ENCODE measurements at regions not wholly inside any gene's neighbourhood (a gene's known extent, or its start where the extent isn't known, plus 50 kb on each side); places are given as distances from the start of the nearest gene placed in this dataset.

DNA sequence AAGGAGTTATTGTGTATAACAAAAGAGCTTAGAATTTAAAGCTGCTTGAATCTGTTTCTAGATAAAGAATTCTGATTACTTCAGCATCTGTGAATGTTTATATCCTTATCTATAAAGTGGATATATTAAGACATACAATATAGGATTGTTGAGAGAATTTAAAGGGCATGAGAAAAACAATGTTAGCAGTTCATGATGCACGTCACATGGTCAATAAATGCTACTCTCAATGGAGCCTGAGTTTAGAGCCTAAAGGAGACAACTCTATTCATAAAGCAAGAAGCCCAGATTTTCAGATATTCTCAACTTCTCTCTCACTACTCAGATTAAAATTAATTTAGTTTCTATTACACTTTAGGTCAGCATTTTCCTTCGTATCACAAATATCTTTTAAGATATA, 666.7 kb upstream of the CDH18 start:
- Mint-ChIP-seq H3K27me3 (ENCODE audit: insufficient read depth, low read depth) (no peaks in the 10 kb centered on the region), H3K4me3 (no peak overlapping the region), H3K36me3 (no peaks in the 10 kb centered on the region), H3K9me3 (peaks cover 14% of the 10 kb centered on the region), H3K4me1 (no peaks in the 10 kb centered on the region), H3K27ac (no peak overlapping the region)
- Histone ChIP-seq H3F3A (ENCODE audit: low read depth) (no peaks in the 10 kb centered on the region), H3K79me2 (ENCODE audit: low read depth) (no peaks in the 10 kb centered on the region), H3K27ac (no peak overlapping the region), H3K27me3 (no peaks in the 10 kb centered on the region), H4K20me1 (ENCODE audit: low read depth) (no peaks in the 10 kb centered on the region), H3K9ac (no peak overlapping the region), H2AFZ (replicated peaks) (no peak overlapping the region), H3K9me3 (ENCODE audit: low read depth) (no peaks in the 10 kb centered on the region), H3K4me1 (no peaks in the 10 kb centered on the region), H3K36me3 (no peaks in the 10 kb centered on the region), H3K4me2 (no peak overlapping the region), H3K4me3 (no peak overlapping the region)
- TF ChIP-seq EZH2 (IDR thresholded peaks at IDR 0.05) (no peak), EZH2phosphoT487 (IDR thresholded peaks at IDR 0.05) (no peak)
- TF ChIP-seq, protein P1, sequence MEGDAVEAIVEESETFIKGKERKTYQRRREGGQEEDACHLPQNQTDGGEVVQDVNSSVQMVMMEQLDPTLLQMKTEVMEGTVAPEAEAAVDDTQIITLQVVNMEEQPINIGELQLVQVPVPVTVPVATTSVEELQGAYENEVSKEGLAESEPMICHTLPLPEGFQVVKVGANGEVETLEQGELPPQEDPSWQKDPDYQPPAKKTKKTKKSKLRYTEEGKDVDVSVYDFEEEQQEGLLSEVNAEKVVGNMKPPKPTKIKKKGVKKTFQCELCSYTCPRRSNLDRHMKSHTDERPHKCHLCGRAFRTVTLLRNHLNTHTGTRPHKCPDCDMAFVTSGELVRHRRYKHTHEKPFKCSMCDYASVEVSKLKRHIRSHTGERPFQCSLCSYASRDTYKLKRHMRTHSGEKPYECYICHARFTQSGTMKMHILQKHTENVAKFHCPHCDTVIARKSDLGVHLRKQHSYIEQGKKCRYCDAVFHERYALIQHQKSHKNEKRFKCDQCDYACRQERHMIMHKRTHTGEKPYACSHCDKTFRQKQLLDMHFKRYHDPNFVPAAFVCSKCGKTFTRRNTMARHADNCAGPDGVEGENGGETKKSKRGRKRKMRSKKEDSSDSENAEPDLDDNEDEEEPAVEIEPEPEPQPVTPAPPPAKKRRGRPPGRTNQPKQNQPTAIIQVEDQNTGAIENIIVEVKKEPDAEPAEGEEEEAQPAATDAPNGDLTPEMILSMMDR (IDR thresholded peaks at IDR 0.05) = no peak
- no peak for DNase-seq (ENCODE audit: low spot score)

DNA sequence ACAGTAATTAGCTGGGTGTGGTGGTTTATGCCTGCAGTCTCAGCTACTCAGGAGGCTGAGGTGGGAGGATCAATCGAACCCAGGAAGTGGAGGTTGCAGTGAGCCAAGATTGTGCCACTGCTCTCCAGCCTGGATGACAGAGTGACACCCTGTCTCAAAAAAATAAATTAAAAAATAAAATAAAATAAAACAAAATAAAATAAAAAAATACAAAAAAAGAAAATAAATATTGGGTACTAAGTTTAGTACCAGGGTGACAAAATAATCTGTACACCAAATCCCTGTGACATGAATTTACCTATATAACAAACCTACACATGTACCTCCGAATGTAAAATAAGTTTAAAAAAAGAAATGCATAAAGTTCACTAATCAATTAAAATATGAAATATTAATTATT, 666.0 kb upstream of the CDH18 start:
- Histone ChIP-seq H3K4me1 (no peaks in the 10 kb centered on the region), H3F3A (ENCODE audit: low read depth) (no peaks in the 10 kb centered on the region), H3K9me3 (ENCODE audit: low read depth) (no peaks in the 10 kb centered on the region), H2AFZ (replicated peaks) (no peak overlapping the region), H3K27ac (no peak overlapping the region), H3K79me2 (ENCODE audit: low read depth) (no peaks in the 10 kb centered on the region), H3K27me3 (no peaks in the 10 kb centered on the region), H3K4me3 (no peak overlapping the region), H3K9ac (no peak overlapping the region), H3K4me2 (no peak overlapping the region), H3K36me3 (no peaks in the 10 kb centered on the region), H4K20me1 (ENCODE audit: low read depth) (no peaks in the 10 kb centered on the region)
- no peak overlapping the region for H3K27ac Mint-ChIP-seq
- H3K4me3 Mint-ChIP-seq = no peak overlapping the region
- H3K27me3 Mint-ChIP-seq (ENCODE audit: insufficient read depth, low read depth) = no peaks in the 10 kb centered on the region
- H3K36me3 Mint-ChIP-seq = no peaks in the 10 kb centered on the region
- H3K9me3 Mint-ChIP-seq = peaks cover 14% of the 10 kb centered on the region
- DNase-seq (ENCODE audit: low spot score) = no peak
- H3K4me1 Mint-ChIP-seq = no peaks in the 10 kb centered on the region
- no peak for TF ChIP-seq EZH2phosphoT487 (IDR thresholded peaks at IDR 0.05)
- TF ChIP-seq, protein P1 (IDR thresholded peaks at IDR 0.05) = no peak

DNA sequence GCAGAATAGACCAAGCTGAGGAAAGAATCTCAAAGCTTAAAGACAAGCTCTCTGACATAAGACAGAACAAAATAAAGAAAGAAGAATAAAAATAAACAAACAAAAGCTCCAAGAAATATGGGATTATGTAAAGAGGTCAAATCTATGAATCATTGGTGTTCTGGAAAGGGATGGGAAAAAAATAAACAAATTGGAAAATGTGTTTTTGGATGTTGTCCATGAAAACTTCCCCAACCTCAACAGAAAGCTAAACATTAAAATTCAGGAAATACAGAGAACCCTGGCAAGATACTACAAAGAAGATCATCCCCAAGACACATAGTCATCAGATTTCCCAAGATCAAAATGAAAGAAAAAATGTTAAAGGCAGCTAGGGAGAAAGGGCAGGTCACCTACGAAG, 662.0 kb upstream of the CDH18 start:
- Histone ChIP-seq H3K9me3 (ENCODE audit: low read depth) (no peaks in the 10 kb centered on the region), H3K4me2 (no peak overlapping the region), H3K9ac (no peak overlapping the region), H3K79me2 (ENCODE audit: low read depth) (no peaks in the 10 kb centered on the region), H3K27me3 (no peaks in the 10 kb centered on the region), H3K27ac (no peak overlapping the region), H3K4me3 (no peak overlapping the region), H3F3A (ENCODE audit: low read depth) (no peaks in the 10 kb centered on the region), H4K20me1 (ENCODE audit: low read depth) (no peaks in the 10 kb centered on the region), H3K4me1 (peaks cover 10% of the 10 kb centered on the region), H2AFZ (replicated peaks) (no peak overlapping the region), H3K36me3 (no peaks in the 10 kb centered on the region)
- no peak overlapping the region for H3K4me3 Mint-ChIP-seq
- no peaks in the 10 kb centered on the region for H3K27me3 Mint-ChIP-seq (ENCODE audit: insufficient read depth, low read depth)
- H3K9me3 Mint-ChIP-seq = peaks cover 14% of the 10 kb centered on the region
- no peak for DNase-seq (ENCODE audit: low spot score)
- TF ChIP-seq EZH2phosphoT487 (IDR thresholded peaks at IDR 0.05) = no peak
- no peak for TF ChIP-seq EZH2 (IDR thresholded peaks at IDR 0.05)
- TF ChIP-seq, protein P1 (IDR thresholded peaks at IDR 0.05) = no peak
- H3K36me3 Mint-ChIP-seq = no peaks in the 10 kb centered on the region
- H3K27ac Mint-ChIP-seq = no peak overlapping the region
- H3K4me1 Mint-ChIP-seq = no peaks in the 10 kb centered on the region

DNA sequence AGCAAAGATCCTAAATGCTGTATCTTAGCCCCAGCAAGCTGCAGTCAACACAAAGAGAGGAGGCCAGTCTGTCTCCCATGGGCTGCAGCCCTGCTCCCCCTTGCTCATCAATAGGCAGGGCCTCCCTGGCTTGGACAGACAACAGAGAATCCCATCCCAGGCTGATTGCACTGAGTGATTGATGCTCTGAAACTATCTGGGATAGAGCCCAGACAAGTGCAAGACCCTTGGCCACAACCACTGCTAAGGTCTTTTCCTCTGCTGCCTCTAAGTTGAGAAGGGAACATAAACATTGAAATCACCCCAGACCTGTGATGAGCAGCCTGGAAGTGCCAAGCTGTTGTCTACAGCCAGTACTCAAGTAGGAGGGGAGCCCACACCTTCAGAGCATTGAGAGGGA, 661.0 kb upstream of the CDH18 start:
- Mint-ChIP-seq H3K4me1 (no peaks in the 10 kb centered on the region), H3K27ac (peak overlapping the region; percentile 83), H3K4me3 (no peak overlapping the region), H3K9me3 (peaks cover 14% of the 10 kb centered on the region), H3K36me3 (no peaks in the 10 kb centered on the region), H3K27me3 (ENCODE audit: insufficient read depth, low read depth) (no peaks in the 10 kb centered on the region)
- H3K36me3 ChIP-seq = no peaks in the 10 kb centered on the region
- H3K27me3 ChIP-seq = no peaks in the 10 kb centered on the region
- no peak for DNase-seq (ENCODE audit: low spot score)
- no peak overlapping the region for H3K9ac ChIP-seq
- H3F3A ChIP-seq (ENCODE audit: low read depth) = no peaks in the 10 kb centered on the region
- TF ChIP-seq EZH2phosphoT487 (IDR thresholded peaks at IDR 0.05) (no peak), EZH2 (IDR thresholded peaks at IDR 0.05) (no peak)
- TF ChIP-seq, protein P1 (IDR thresholded peaks at IDR 0.05) = no peak
- H3K79me2 ChIP-seq (ENCODE audit: low read depth) = no peaks in the 10 kb centered on the region
- H3K9me3 ChIP-seq (ENCODE audit: low read depth) = no peaks in the 10 kb centered on the region
- H4K20me1 ChIP-seq (ENCODE audit: low read depth) = no peaks in the 10 kb centered on the region
- peak overlapping the region; percentile 94 for H2AFZ ChIP-seq (replicated peaks)
- no peak overlapping the region for H3K27ac ChIP-seq
- H3K4me2 ChIP-seq = no peak overlapping the region
- peaks cover 10% of the 10 kb centered on the region for H3K4me1 ChIP-seq
- no peak overlapping the region for H3K4me3 ChIP-seq

Data from neural progenitor cell (in vitro differentiated cells).